Endothelial cell of umbilical vein (primary cell): ENCODE measurements at regions not wholly inside any gene's neighbourhood (a gene's known extent, or its start where the extent isn't known, plus 50 kb on each side); places are given as distances from the start of the nearest gene placed in this dataset.

Experiments used
- BruUV-seq: library from RNA; stranded (reverse); fragments of 400-500 nt; replicated peaks from 2 replicates; lab custom pipeline; 2021; lab: Mats Ljungman, UMichigan
- CTCF ChIA-PET: fragments of 300-600, 350-600 bp; sonication (Branson Sonifier 250); formaldehyde crosslinking; loops from one replicate; lab custom pipeline; 2021; ENCODE audit warnings: antibody characterized with exemption, inconsistent platforms; lab: Charles Lee
- POLR2A ChIA-PET: fragments of 300-600, 350-600 bp; sonication (Branson Sonifier 250); formaldehyde crosslinking; loops from one replicate; lab custom pipeline; 2021; ENCODE audit warnings: antibody characterized with exemption, inconsistent platforms; lab: Charles Lee
- DNase-seq: peaks from one replicate; pipeline ENCODE4 v3.0.0-alpha.2; 2011; ENCODE audit warnings: low read depth, low spot score
- FAIRE-seq: peaks from 2 replicates; lab custom pipeline; 2011; peaks lifted over from hg19 to GRCh38; lab: Jason Lieb, UNC
- H2AFZ ChIP-seq: 2 replicates; pipeline ENCODE4 v1.6.0; 2012; ENCODE audit warnings: low read depth, low read length, control low read depth, inconsistent platforms
- H3K27ac ChIP-seq: 2 replicates; pipeline ENCODE4 v1.5.1; 2011; ENCODE audit warnings: low read depth, mild to moderate bottlenecking, control low read depth, low read length, moderate library complexity; ENCODE audit not compliant: insufficient read depth
- H3K27me3 ChIP-seq, 2 experiments: 2 replicates each; pipeline versions ENCODE4 v1.6.0 to v1.6.1; 2011; ENCODE audit warnings: low read length in 2 of 2, mixed read lengths in 1 of 2; ENCODE audit not compliant: control insufficient read depth in 2 of 2, insufficient read depth in 2 of 2
- H3K36me3 ChIP-seq, 2 experiments: 2 replicates in 1 of 2; 3 replicates in 1 of 2; pipeline ENCODE4 v1.5.1; 2011; ENCODE audit warnings: low read length in 2 of 2, mild to moderate bottlenecking in 1 of 2, moderate library complexity in 1 of 2; ENCODE audit not compliant: control insufficient read depth in 2 of 2, insufficient read depth in 2 of 2; ENCODE audit errors: extremely low read depth in 1 of 2
- H3K4me1 ChIP-seq: 3 replicates; pipeline ENCODE4 v1.5.1; 2011; ENCODE audit warnings: mild to moderate bottlenecking, low read length; ENCODE audit not compliant: control insufficient read depth, insufficient read depth; ENCODE audit errors: extremely low read depth
- H3K4me2 ChIP-seq: 2 replicates; pipeline ENCODE4 v1.6.1; 2011; ENCODE audit warnings: low read length, control low read depth, mixed read lengths; ENCODE audit not compliant: insufficient read depth
- H3K4me3 ChIP-seq, 3 experiments: fragments of 200-600 bp in 1 of 3; sonication (generic), shearing (Covaris generic) in 1 of 3; replicated peaks in 1 of 3; 2 replicates each; pipeline ENCODE4 v1.5.1; 2011 to 2016; ENCODE audit warnings: control low read depth in 3 of 3, low read length in 3 of 3, mild to moderate bottlenecking in 2 of 3, inconsistent platforms in 1 of 3, low read depth in 1 of 3, moderate library complexity in 1 of 3; ENCODE audit not compliant: insufficient read depth in 1 of 3
- H3K79me2 ChIP-seq: 2 replicates; pipeline ENCODE4 v1.6.0; 2012; ENCODE audit warnings: low read length, inconsistent platforms; ENCODE audit not compliant: control insufficient read depth, insufficient read depth
- H3K9ac ChIP-seq: replicated peaks from 2 replicates; pipeline ENCODE3; 2011; ENCODE audit warnings: low read length, control low read depth; ENCODE audit not compliant: insufficient read depth; ENCODE audit errors: extremely low read depth
- H3K9me1 ChIP-seq: replicated peaks from 3 replicates; pipeline ENCODE4 v1.6.0; 2011; ENCODE audit warnings: mild to moderate bottlenecking, low read length; ENCODE audit not compliant: control insufficient read depth, insufficient read depth; ENCODE audit errors: extremely low read depth
- H3K9me3 ChIP-seq: replicated peaks from 2 replicates; pipeline ENCODE4 v1.5.1; 2012; ENCODE audit warnings: low read length, inconsistent platforms; ENCODE audit not compliant: control insufficient read depth, insufficient read depth
- H4K20me1 ChIP-seq: replicated peaks from 2 replicates; pipeline ENCODE3; 2011; ENCODE audit warnings: mild to moderate bottlenecking, low read length; ENCODE audit not compliant: control insufficient read depth, insufficient read depth; ENCODE audit errors: extremely low read depth
- CTCF ChIP-seq, 2 donors: IDR thresholded peaks; 1 replicate in 1 of 2; 2 replicates in 1 of 2; pipeline ENCODE4 v1.5.1; 2011; ENCODE audit warnings: low read length in 2 of 2, mild to moderate bottlenecking in 2 of 2, moderate library complexity in 2 of 2, control low read depth in 1 of 2, inconsistent platforms in 1 of 2, low read depth in 1 of 2; ENCODE audit not compliant: insufficient read depth in 1 of 2; ENCODE audit errors: extremely low read depth in 1 of 2
- EZH2 ChIP-seq: IDR thresholded peaks from 2 replicates; pipeline ENCODE4 v1.6.1; 2012; ENCODE audit warnings: borderline replicate concordance, low read depth, mild to moderate bottlenecking, moderate library complexity, low read length, inconsistent platforms; ENCODE audit not compliant: severe bottlenecking
- FOS ChIP-seq: IDR thresholded peaks from 2 replicates; pipeline ENCODE4 v1.6.1; 2011; ENCODE audit warnings: mild to moderate bottlenecking, low read length, moderate library complexity, borderline replicate concordance; ENCODE audit not compliant: insufficient read depth
- GATA2 ChIP-seq: IDR thresholded peaks from 2 replicates; pipeline ENCODE4 v1.7.0; 2011; ENCODE audit warnings: low read depth, mild to moderate bottlenecking, moderate library complexity, mixed read lengths, low read length; ENCODE audit not compliant: insufficient read length, insufficient read depth
- JUN ChIP-seq: IDR thresholded peaks from 2 replicates; pipeline ENCODE4 v1.6.1; 2011; ENCODE audit warnings: borderline replicate concordance, low read depth; ENCODE audit not compliant: insufficient read length, insufficient read depth
- MAX ChIP-seq: IDR thresholded peaks from 2 replicates; pipeline ENCODE4 v1.6.1; 2011; ENCODE audit not compliant: insufficient read depth, insufficient read length
- MYC ChIP-seq: IDR thresholded peaks from one replicate; pipeline ENCODE4 v1.6.1; 2011; ENCODE audit warnings: mild to moderate bottlenecking, low read depth, low read length
- POLR2A ChIP-seq: IDR thresholded peaks from 2 replicates; pipeline ENCODE4 v1.6.1; 2012; ENCODE audit warnings: low read depth, mild to moderate bottlenecking, control low read depth, low read length
- POLR2AphosphoS5 ChIP-seq: IDR thresholded peaks from 2 replicates; pipeline ENCODE4 v1.6.1; 2012; ENCODE audit warnings: low read depth, mild to moderate bottlenecking, control low read depth, low read length, moderate library complexity; ENCODE audit not compliant: insufficient read depth
- dilution Hi-C: fragments of 300-500 bp; cut with MboI; formaldehyde crosslinking; loops from one replicate; pipeline ENCODE4 v1.15.0; 2019; ENCODE audit warnings: low sequenced_read_pairs; ENCODE audit not compliant: extremely low pct_ligation_motif_present
- intact Hi-C: fragments of 100-400 bp; cut with micrococcal nuclease; formaldehyde crosslinking; loops from one replicate; pipeline ENCODE4 v1.10.0; 2022

- H3K27ac ChIP-seq = no peak overlapping the region
- H4K20me1 ChIP-seq = no peaks in the 10 kb centered on the region
- H3K9me1 ChIP-seq = no peaks in the 10 kb centered on the region
- no peak overlapping the region for H2AFZ ChIP-seq
- H3K4me2 ChIP-seq = no peak overlapping the region
- CTCF ChIA-PET = interaction anchor here (1.5 kb wide), 1 partner anchor 8 kb away, joined by 3 read pairs; no protein-coding TSS in a partner anchor
- no peaks in the 10 kb centered on the region for H3K79me2 ChIP-seq
- H3K9me3 ChIP-seq = no peaks in the 10 kb centered on the region
- FAIRE-seq = no peak
- intact Hi-C loops (no loop called here), dilution Hi-C loops (no loop called here)
- no peak overlapping the region for H3K4me3 ChIP-seq
- TF ChIP-seq MYC (no peak), CTCF (IDR thresholded peaks at IDR 0.05; ENCODE audit: extremely low read depth in 1 of 2, insufficient read depth in 1 of 2, low read depth in 1 of 2, low read length in 2 of 2) (no peak), FOS (no peak), POLR2AphosphoS5 (no peak), GATA2 (no peak), POLR2A (no peak), JUN (no peak), EZH2 (no peak), MAX (no peak)
- H3K36me3 ChIP-seq = no peaks in the 10 kb centered on the region
- DNase-seq = no peak
- H3K9ac ChIP-seq = no peak overlapping the region
- no TSS peak for BruUV-seq
- POLR2A ChIA-PET = no interaction called here
- H3K4me1 ChIP-seq = no peaks in the 10 kb centered on the region
- no peaks in the 10 kb centered on the region for H3K27me3 ChIP-seq
Observed at GRCh38 chr2:221254299-221254698, 317.8 kb downstream of the EPHA4 start.
